Endothelial cell of umbilical vein (primary cell): ENCODE measurements at regions not wholly inside any gene's neighbourhood (a gene's known extent, or its start where the extent isn't known, plus 50 kb on each side); places are given as distances from the start of the nearest gene placed in this dataset.

Experiments
- CTCF ChIP-seq, 2 donors: IDR thresholded peaks; 1 replicate in 1 of 2; 2 replicates in 1 of 2; pipeline ENCODE4 v1.5.1; 2011; ENCODE audit warnings: low read length in 2 of 2, mild to moderate bottlenecking in 2 of 2, moderate library complexity in 2 of 2, control low read depth in 1 of 2, inconsistent platforms in 1 of 2, low read depth in 1 of 2; ENCODE audit not compliant: insufficient read depth in 1 of 2; ENCODE audit errors: extremely low read depth in 1 of 2
- EZH2 ChIP-seq: IDR thresholded peaks from 2 replicates; pipeline ENCODE4 v1.6.1; 2012; ENCODE audit warnings: borderline replicate concordance, low read depth, mild to moderate bottlenecking, moderate library complexity, low read length, inconsistent platforms; ENCODE audit not compliant: severe bottlenecking
- POLR2AphosphoS5 ChIP-seq: IDR thresholded peaks from 2 replicates; pipeline ENCODE4 v1.6.1; 2012; ENCODE audit warnings: low read depth, mild to moderate bottlenecking, control low read depth, low read length, moderate library complexity; ENCODE audit not compliant: insufficient read depth

- TF ChIP-seq CTCF (IDR thresholded peaks at IDR 0.05; ENCODE audit: extremely low read depth in 1 of 2, insufficient read depth in 1 of 2, low read depth in 1 of 2, low read length in 2 of 2) (no peak), EZH2 (no peak), POLR2AphosphoS5 (no peak)
These were observed 107.9 kb downstream of the GPX5 start for GRCh38 chr6:28633445-28634215.
